ENCODE measurements at regions not wholly inside any gene's neighbourhood (a gene's known extent, or its start where the extent isn't known, plus 50 kb on each side); places are given as distances from the start of the nearest gene placed in this dataset.

DNA sequence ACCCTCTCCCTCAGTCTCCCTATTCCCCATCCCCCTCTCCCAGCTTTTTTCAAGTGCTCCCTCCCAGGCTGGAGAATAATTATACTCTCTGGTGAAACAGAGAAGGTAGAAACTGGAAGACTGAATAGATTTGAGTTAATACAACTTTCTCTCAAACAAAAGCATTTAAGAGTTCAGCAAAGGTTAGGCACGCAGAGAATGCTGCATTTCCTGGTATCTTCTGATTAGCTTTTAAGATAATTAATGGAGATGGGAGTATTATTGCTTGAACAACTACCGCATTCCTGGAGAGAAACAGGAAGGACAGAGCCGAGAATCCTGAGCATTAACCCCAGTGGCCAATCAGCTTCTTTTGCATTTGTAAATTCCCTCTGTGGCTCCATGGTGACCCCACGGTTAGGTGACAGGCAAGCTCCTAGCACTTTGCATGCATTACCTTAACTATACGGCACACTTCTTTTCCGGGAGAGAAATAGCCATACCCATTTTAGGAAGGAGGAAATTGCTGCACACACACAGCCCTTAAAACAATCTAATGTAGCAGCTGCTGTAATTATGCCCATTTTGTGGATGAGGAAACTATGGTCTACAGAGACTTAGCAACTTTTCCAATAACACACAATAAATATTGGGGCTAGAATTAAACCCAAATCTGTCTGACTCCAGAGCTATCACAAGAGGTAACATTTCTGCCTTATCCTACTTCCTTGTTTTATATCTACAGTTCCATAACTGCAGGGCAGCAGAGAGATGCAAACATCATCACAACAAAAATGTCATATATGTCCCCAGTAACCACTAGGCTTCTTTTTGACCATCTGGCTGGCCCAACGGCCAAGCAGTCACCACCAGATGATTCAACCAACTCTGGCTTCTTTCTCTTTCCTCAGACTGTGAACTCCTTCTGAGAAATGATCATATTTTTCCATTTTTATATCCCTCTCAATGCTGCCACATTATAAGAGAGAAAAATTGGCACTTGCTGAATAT, 169.9 kb downstream of the CD24 start:
- Histone ChIP-seq H3K36me3 (ENCODE audit: control insufficient read depth in 5 of 5, insufficient read depth in 5 of 5, low read length in 5 of 5) (no peaks in the 10 kb centered on the region), H3K9ac (ENCODE audit: low read length in 5 of 5) (peak overlapping the region in 1 of 5 donors; percentile 11), H3K27ac (ENCODE audit: low read depth, low read length) (no peak overlapping the region), H3K9me3 (ENCODE audit: control insufficient read depth in 5 of 5, low read length in 5 of 5) (peaks cover 17 to 29% (median 22%) of the 10 kb centered on the region in 5 donors), H3K4me1 (ENCODE audit: control insufficient read depth in 5 of 5, insufficient read depth in 5 of 5, low read length in 5 of 5) (no peaks in the 10 kb centered on the region), H3K27me3 (ENCODE audit: control insufficient read depth in 5 of 5, insufficient read depth in 4 of 5, low read length in 5 of 5) (no peaks in the 10 kb centered on the region), H3K4me3 (ENCODE audit: low read depth in 1 of 5, low read length in 5 of 5) (no peak overlapping the region)

DNA sequence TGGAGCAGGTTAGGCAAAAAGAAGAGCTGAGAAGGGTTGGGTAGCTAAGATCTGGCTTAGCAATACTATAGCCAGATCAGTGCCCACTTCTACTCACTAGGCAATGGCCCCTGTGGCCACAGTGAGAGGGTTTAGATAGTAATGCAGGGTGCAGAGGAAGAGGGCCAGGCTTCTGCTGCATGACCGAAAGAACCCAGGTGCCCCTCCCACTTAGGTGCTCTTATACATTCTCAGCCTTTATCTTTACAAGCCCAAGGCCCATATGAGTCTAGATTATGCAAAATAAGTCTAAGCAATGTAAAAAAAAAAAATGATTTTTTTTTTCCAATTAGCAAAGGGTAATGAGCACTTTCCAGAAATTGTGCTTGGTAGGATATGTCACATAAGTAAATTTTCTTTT, 171.3 kb downstream of the CD24 start:
- no peak overlapping the region for H3K4me3 ChIP-seq (ENCODE audit: low read depth in 1 of 5, low read length in 5 of 5)
- no peaks in the 10 kb centered on the region for H3K27me3 ChIP-seq (ENCODE audit: control insufficient read depth in 5 of 5, insufficient read depth in 4 of 5, low read length in 5 of 5)
- H3K9me3 ChIP-seq (ENCODE audit: control insufficient read depth in 5 of 5, low read length in 5 of 5): peaks cover 7 to 15% (median 9%) of the 10 kb centered on the region in 5 donors
- H3K27ac ChIP-seq (ENCODE audit: low read depth, low read length): no peak overlapping the region
- no peak overlapping the region for H3K9ac ChIP-seq (ENCODE audit: low read length in 5 of 5)
- no peaks in the 10 kb centered on the region for H3K36me3 ChIP-seq (ENCODE audit: control insufficient read depth in 5 of 5, insufficient read depth in 5 of 5, low read length in 5 of 5)
- peaks cover 0 to 14% (median 8%) of the 10 kb centered on the region in 5 donors for H3K4me1 ChIP-seq (ENCODE audit: control insufficient read depth in 5 of 5, insufficient read depth in 5 of 5, low read length in 5 of 5)

DNA sequence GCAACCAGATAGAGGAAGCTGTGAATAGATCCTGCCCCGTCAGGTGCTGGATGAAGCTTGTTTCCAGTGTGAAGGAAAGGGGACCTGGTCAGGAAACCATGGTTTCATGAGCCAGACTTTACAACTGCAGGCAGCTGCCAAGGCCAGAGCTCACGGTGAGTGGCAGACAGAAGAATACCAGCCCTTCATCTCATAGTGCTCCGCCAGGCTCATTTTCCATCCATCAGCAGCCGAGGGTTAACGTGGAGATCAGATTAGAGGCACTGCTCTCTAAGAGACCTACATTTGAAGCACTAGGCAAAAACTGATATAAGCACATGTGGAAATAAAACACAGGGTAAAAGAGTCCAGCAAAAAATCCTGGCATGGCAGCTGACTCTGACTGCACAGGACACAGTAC, 172.4 kb downstream of the CD24 start:
- Histone ChIP-seq H3K27me3 (ENCODE audit: control insufficient read depth in 5 of 5, insufficient read depth in 4 of 5, low read length in 5 of 5) (no peaks in the 10 kb centered on the region), H3K27ac (ENCODE audit: low read depth, low read length) (no peak overlapping the region), H3K9ac (ENCODE audit: low read length in 5 of 5) (no peak overlapping the region), H3K4me3 (ENCODE audit: low read depth in 1 of 5, low read length in 5 of 5) (no peak overlapping the region), H3K4me1 (ENCODE audit: control insufficient read depth in 5 of 5, insufficient read depth in 5 of 5, low read length in 5 of 5) (peaks cover 0 to 24% (median 17%) of the 10 kb centered on the region in 5 donors), H3K9me3 (ENCODE audit: control insufficient read depth in 5 of 5, low read length in 5 of 5) (peaks cover 0 to 5% (median 0%) of the 10 kb centered on the region in 5 donors), H3K36me3 (ENCODE audit: control insufficient read depth in 5 of 5, insufficient read depth in 5 of 5, low read length in 5 of 5) (no peaks in the 10 kb centered on the region)

DNA sequence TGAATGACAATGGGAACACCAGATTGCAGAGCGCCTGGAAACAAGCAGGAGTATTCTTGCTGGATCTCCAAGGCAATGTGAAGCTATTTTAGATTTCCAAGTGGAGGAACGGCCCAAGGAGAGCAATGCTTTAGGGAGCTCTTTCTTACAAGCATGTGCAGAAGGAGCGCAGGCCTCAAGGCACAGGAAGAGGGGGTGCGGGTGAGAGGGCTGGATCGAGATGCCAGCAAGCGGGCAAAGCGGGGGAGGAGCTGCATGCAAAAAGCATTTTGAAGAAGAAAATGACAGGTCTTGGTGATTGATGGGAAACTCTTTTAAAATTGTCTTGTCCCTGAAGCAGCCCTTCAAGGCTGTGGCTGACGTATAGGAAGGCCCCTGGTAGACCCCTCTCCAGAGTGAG, 171.9 kb downstream of the QRSL1 start:
- Histone ChIP-seq H3K9me3 (ENCODE audit: control insufficient read depth in 5 of 5, low read length in 5 of 5) (no peaks in the 10 kb centered on the region), H3K4me3 (ENCODE audit: low read depth in 1 of 5, low read length in 5 of 5) (no peak overlapping the region), H3K27ac (ENCODE audit: low read depth, low read length) (no peak overlapping the region), H3K4me1 (ENCODE audit: control insufficient read depth in 5 of 5, insufficient read depth in 5 of 5, low read length in 5 of 5) (peaks cover 0 to 28% (median 18%) of the 10 kb centered on the region in 5 donors), H3K36me3 (ENCODE audit: control insufficient read depth in 5 of 5, insufficient read depth in 5 of 5, low read length in 5 of 5) (no peaks in the 10 kb centered on the region), H3K27me3 (ENCODE audit: control insufficient read depth in 5 of 5, insufficient read depth in 4 of 5, low read length in 5 of 5) (no peaks in the 10 kb centered on the region), H3K9ac (ENCODE audit: low read length in 5 of 5) (no peak overlapping the region)

DNA sequence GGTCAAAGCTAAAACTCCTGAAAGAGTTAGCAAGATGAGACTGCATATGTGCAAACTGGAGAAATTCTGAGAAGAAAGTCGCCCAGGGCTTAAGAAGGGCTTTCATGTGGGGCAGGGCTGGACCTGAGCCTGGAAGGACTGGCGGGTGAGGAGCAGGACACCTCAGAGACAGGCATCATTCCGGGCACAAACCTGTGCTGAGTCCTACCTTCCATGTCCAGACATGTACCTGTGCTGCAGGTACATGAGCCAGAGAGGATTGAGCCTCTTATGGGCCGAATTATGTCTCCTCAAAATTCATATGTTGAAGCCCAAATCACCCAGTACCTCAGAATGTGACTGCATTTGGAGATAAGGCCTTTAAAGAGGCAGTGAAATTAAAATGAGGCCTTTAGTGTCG, 171.0 kb downstream of the QRSL1 start:
- H3K4me3 ChIP-seq (ENCODE audit: low read depth in 1 of 5, low read length in 5 of 5): no peak overlapping the region
- peaks cover 0 to 36% (median 20%) of the 10 kb centered on the region in 5 donors for H3K4me1 ChIP-seq (ENCODE audit: control insufficient read depth in 5 of 5, insufficient read depth in 5 of 5, low read length in 5 of 5)
- no peaks in the 10 kb centered on the region for H3K36me3 ChIP-seq (ENCODE audit: control insufficient read depth in 5 of 5, insufficient read depth in 5 of 5, low read length in 5 of 5)
- no peaks in the 10 kb centered on the region for H3K9me3 ChIP-seq (ENCODE audit: control insufficient read depth in 5 of 5, low read length in 5 of 5)
- no peaks in the 10 kb centered on the region for H3K27me3 ChIP-seq (ENCODE audit: control insufficient read depth in 5 of 5, insufficient read depth in 4 of 5, low read length in 5 of 5)
- H3K27ac ChIP-seq (ENCODE audit: low read depth, low read length): no peak overlapping the region
- no peak overlapping the region for H3K9ac ChIP-seq (ENCODE audit: low read length in 5 of 5)

DNA sequence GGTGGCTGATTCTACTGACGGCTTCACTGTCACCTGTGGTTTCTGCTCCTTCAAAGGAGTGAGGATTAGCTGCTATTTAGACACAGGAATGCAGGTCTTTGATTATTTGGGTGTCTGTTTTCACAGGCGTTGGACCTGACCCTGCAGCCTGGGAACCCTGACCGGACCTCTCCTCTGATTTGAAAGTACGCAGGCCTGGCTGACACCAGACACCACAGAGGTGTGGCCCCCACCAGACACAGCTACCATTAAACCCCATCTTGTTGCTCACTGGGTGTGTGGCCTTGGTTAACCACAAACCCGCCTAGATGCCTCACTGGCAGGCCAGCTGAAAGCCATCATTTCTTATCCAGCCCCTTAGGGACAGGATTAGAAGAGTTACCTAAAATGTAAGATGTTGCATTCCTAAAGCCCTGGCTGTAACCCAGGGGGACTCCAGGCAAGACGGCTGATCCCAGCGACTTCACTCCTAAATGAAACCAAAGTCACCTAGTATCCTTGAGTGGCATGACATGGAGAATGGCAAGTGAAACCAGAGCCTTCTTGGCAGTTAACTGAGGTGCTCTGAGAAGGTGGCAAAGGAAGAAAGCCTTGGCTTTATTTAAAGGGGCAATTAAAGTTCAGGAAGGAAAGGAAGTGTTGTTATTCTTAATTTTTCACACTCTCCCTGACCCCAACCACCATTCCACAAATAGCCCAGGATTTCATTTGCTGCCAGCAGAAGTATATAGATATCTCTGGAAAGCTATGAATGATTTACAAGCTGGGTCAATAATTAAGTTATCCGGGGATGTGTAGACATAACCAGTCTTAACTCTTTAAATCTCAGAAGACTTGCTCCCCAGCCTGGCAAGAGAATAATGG, 169.9 kb downstream of the QRSL1 start:
- H3K27ac ChIP-seq (ENCODE audit: low read depth, low read length): no peak overlapping the region
- peaks cover 0 to 43% (median 20%) of the 10 kb centered on the region in 5 donors for H3K4me1 ChIP-seq (ENCODE audit: control insufficient read depth in 5 of 5, insufficient read depth in 5 of 5, low read length in 5 of 5)
- no peaks in the 10 kb centered on the region for H3K27me3 ChIP-seq (ENCODE audit: control insufficient read depth in 5 of 5, insufficient read depth in 4 of 5, low read length in 5 of 5)
- no peak overlapping the region for H3K9ac ChIP-seq (ENCODE audit: low read length in 5 of 5)
- H3K9me3 ChIP-seq (ENCODE audit: control insufficient read depth in 5 of 5, low read length in 5 of 5): no peaks in the 10 kb centered on the region
- H3K4me3 ChIP-seq (ENCODE audit: low read depth in 1 of 5, low read length in 5 of 5): no peak overlapping the region
- H3K36me3 ChIP-seq (ENCODE audit: control insufficient read depth in 5 of 5, insufficient read depth in 5 of 5, low read length in 5 of 5): no peaks in the 10 kb centered on the region

DNA sequence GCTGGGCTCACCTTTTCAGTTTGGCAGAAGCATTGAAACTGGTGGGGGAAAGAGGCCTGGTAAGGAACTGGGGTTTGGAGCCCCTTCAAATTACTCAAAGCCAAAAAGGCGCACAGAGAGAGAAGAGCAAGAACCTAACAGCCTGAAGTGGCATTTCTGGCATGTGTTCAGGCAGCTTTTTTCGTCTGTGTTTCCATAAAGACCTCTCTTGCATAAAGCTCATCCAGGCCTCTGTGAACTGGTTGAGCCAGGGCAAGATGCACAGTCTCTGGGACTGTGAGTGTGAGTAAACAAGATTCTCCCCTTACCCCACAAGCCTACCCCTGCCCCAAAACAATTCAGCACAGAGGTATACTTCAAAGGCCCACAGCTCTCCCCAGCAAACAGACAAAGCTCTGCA, 167.8 kb downstream of the QRSL1 start:
- Histone ChIP-seq H3K27me3 (ENCODE audit: control insufficient read depth in 5 of 5, insufficient read depth in 4 of 5, low read length in 5 of 5) (no peaks in the 10 kb centered on the region), H3K4me1 (ENCODE audit: control insufficient read depth in 5 of 5, insufficient read depth in 5 of 5, low read length in 5 of 5) (peaks cover 0 to 48% (median 20%) of the 10 kb centered on the region in 5 donors), H3K9ac (ENCODE audit: low read length in 5 of 5) (no peak overlapping the region), H3K4me3 (ENCODE audit: low read depth in 1 of 5, low read length in 5 of 5) (no peak overlapping the region), H3K36me3 (ENCODE audit: control insufficient read depth in 5 of 5, insufficient read depth in 5 of 5, low read length in 5 of 5) (no peaks in the 10 kb centered on the region), H3K27ac (ENCODE audit: low read depth, low read length) (no peak overlapping the region), H3K9me3 (ENCODE audit: control insufficient read depth in 5 of 5, low read length in 5 of 5) (no peaks in the 10 kb centered on the region)

DNA sequence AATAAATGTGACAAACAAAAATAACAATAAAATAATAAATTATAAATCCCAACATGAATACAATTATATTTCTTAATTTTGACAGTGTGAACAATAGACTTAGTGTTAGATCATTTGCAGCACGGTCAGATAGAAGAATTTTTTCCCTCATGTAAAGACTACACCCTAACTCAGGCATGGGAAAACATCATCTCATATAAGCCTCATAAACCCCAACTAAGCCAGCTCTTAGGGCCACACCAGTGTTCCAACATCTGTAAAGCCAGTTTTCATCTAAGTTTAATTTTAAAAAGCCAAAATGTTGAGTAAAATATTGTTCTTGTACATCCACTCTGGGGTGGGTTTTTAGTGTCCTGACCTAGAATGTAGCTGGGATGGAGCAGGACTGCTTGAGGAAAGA, 167.4 kb downstream of the QRSL1 start:
- Histone ChIP-seq H3K27me3 (ENCODE audit: control insufficient read depth in 5 of 5, insufficient read depth in 4 of 5, low read length in 5 of 5) (no peaks in the 10 kb centered on the region), H3K9ac (ENCODE audit: low read length in 5 of 5) (no peak overlapping the region), H3K36me3 (ENCODE audit: control insufficient read depth in 5 of 5, insufficient read depth in 5 of 5, low read length in 5 of 5) (no peaks in the 10 kb centered on the region), H3K27ac (ENCODE audit: low read depth, low read length) (no peak overlapping the region), H3K4me3 (ENCODE audit: low read depth in 1 of 5, low read length in 5 of 5) (no peak overlapping the region), H3K9me3 (ENCODE audit: control insufficient read depth in 5 of 5, low read length in 5 of 5) (no peaks in the 10 kb centered on the region), H3K4me1 (ENCODE audit: control insufficient read depth in 5 of 5, insufficient read depth in 5 of 5, low read length in 5 of 5) (peaks cover 0 to 48% (median 20%) of the 10 kb centered on the region in 5 donors)

DNA sequence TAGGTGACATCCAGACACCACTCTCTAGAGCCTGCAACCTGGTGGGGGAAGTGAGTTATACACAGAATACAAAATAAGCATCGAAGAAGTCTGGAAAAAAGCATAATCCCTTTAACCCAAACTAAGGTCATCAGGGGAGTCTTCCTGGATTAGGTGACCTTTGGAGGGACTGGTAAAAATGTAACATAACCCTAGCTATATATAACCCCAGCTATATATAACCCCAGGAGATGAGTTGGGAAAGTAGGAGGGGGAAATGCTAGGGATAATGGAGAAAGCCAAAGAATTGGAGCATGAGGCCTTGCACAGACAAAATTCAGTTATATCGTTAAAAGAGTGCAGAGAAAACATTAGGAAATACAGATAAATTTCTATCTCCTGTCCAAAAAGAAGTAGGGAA, 164.8 kb downstream of the QRSL1 start:
- Histone ChIP-seq H3K36me3 (ENCODE audit: control insufficient read depth in 5 of 5, insufficient read depth in 5 of 5, low read length in 5 of 5) (no peaks in the 10 kb centered on the region), H3K9ac (ENCODE audit: low read length in 5 of 5) (no peak overlapping the region), H3K27me3 (ENCODE audit: control insufficient read depth in 5 of 5, insufficient read depth in 4 of 5, low read length in 5 of 5) (no peaks in the 10 kb centered on the region), H3K9me3 (ENCODE audit: control insufficient read depth in 5 of 5, low read length in 5 of 5) (no peaks in the 10 kb centered on the region), H3K4me3 (ENCODE audit: low read depth in 1 of 5, low read length in 5 of 5) (no peak overlapping the region), H3K27ac (ENCODE audit: low read depth, low read length) (no peak overlapping the region), H3K4me1 (ENCODE audit: control insufficient read depth in 5 of 5, insufficient read depth in 5 of 5, low read length in 5 of 5) (peaks cover 0 to 44% (median 17%) of the 10 kb centered on the region in 5 donors)

Data from subcutaneous abdominal adipose tissue (tissue), 5 donors.